ENCODE measurements at regions not wholly inside any gene's neighbourhood (a gene's known extent, or its start where the extent isn't known, plus 50 kb on each side); places are given as distances from the start of the nearest gene placed in this dataset.
A peak's percentile ranks its signal among the peaks of the same experiment; 100 is the strongest.

- Mint-ChIP-seq H3K27me3 (ENCODE audit: low read depth) (no peaks in the 10 kb centered on the region), H3K4me3 (no peak overlapping the region), H3K9me3 (no peaks in the 10 kb centered on the region), H3K27ac (peak overlapping the region; percentile 27; the same call in 1 of the 2 replicates), H3K36me3 (no peaks in the 10 kb centered on the region), H3K4me1 (peaks cover 12% of the 10 kb centered on the region)
- ChIA-PET CTCF (no interaction called here), POLR2A (no interaction called here)
- no peak for TF ChIP-seq NR1H2 (CRISPR knock-in tag; IDR thresholded peaks at IDR 0.05)
- no peak for TF ChIP-seq ZNF396 (CRISPR knock-in tag; IDR thresholded peaks at IDR 0.05; ENCODE audit: borderline replicate concordance)
- no peak for TF ChIP-seq ZNF317 (CRISPR knock-in tag; IDR thresholded peaks at IDR 0.05; ENCODE audit: borderline replicate concordance, low read depth)
- no peak for TF ChIP-seq ATF3 (CRISPR knock-in tag; conservative IDR thresholded peaks at IDR 0.05)
- no peak for TF ChIP-seq CREB1 (CRISPR knock-in tag; IDR thresholded peaks at IDR 0.05)
- no peak for TF ChIP-seq ETV6 (CRISPR knock-in tag; IDR thresholded peaks at IDR 0.05)
- no peak for TF ChIP-seq ZNF263 (CRISPR knock-in tag; IDR thresholded peaks at IDR 0.05; ENCODE audit: low read depth)
- no peak for TF ChIP-seq ZSCAN18 (CRISPR knock-in tag; IDR thresholded peaks at IDR 0.05)
- TF ChIP-seq IRF2 (CRISPR knock-in tag; IDR thresholded peaks at IDR 0.05; ENCODE audit: borderline replicate concordance, low read depth): no peak
- no peak for TF ChIP-seq GTF2I (CRISPR knock-in tag; conservative IDR thresholded peaks at IDR 0.05)
- TF ChIP-seq ZMAT4 (CRISPR knock-in tag; IDR thresholded peaks at IDR 0.05): no peak
- TF ChIP-seq ZBTB43 (CRISPR knock-in tag; IDR thresholded peaks at IDR 0.05): no peak
- no peak for TF ChIP-seq FOXK1 (CRISPR knock-in tag; IDR thresholded peaks at IDR 0.05)
- no peak for TF ChIP-seq ZNF425 (CRISPR knock-in tag; conservative IDR thresholded peaks at IDR 0.05)
- TF ChIP-seq PRRX2 (CRISPR knock-in tag; IDR thresholded peaks at IDR 0.05): no peak
- TF ChIP-seq USF1 (CRISPR knock-in tag; IDR thresholded peaks at IDR 0.05): no peak
- no peak for TF ChIP-seq STAT6 (CRISPR knock-in tag; conservative IDR thresholded peaks at IDR 0.05; ENCODE audit: low read depth)
- TF ChIP-seq, protein P1, sequence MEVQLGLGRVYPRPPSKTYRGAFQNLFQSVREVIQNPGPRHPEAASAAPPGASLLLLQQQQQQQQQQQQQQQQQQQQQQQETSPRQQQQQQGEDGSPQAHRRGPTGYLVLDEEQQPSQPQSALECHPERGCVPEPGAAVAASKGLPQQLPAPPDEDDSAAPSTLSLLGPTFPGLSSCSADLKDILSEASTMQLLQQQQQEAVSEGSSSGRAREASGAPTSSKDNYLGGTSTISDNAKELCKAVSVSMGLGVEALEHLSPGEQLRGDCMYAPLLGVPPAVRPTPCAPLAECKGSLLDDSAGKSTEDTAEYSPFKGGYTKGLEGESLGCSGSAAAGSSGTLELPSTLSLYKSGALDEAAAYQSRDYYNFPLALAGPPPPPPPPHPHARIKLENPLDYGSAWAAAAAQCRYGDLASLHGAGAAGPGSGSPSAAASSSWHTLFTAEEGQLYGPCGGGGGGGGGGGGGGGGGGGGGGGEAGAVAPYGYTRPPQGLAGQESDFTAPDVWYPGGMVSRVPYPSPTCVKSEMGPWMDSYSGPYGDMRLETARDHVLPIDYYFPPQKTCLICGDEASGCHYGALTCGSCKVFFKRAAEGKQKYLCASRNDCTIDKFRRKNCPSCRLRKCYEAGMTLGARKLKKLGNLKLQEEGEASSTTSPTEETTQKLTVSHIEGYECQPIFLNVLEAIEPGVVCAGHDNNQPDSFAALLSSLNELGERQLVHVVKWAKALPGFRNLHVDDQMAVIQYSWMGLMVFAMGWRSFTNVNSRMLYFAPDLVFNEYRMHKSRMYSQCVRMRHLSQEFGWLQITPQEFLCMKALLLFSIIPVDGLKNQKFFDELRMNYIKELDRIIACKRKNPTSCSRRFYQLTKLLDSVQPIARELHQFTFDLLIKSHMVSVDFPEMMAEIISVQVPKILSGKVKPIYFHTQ (CRISPR knock-in tag; IDR thresholded peaks at IDR 0.05): no peak
- DNase-seq (ENCODE audit: low spot score): no peak
- no peak for ATAC-seq
Observed at GRCh38 chr1:239302696-239303095, 83.7 kb upstream of the CHRM3 start.
